AG09309 (cell line): ENCODE measurements at regions not wholly inside any gene's neighbourhood (a gene's known extent, or its start where the extent isn't known, plus 50 kb on each side); places are given as distances from the start of the nearest gene placed in this dataset.
"Not testable (repeated sequence)": the region's sequence is repeated elsewhere in the genome, so short reads cannot be mapped to it uniquely, and the experiment has no call there.

Source experiments
- DNase-seq: peaks from one replicate; pipeline ENCODE4 v3.0.0-alpha.2; 2010; ENCODE audit warnings: low read depth
- H3K4me3 ChIP-seq: 2 replicates; pipeline ENCODE4 v1.5.1; 2011; ENCODE audit warnings: mild to moderate bottlenecking, low read depth, low read length, moderate library complexity; ENCODE audit not compliant: control insufficient read depth
- TF ChIP-seq, protein P1 (sequence below): IDR thresholded peaks from 2 replicates; pipeline ENCODE4 v1.5.1; 2011; ENCODE audit warnings: mild to moderate bottlenecking, low read depth, low read length, inconsistent platforms; ENCODE audit not compliant: insufficient read depth, control insufficient read depth; ENCODE audit errors: missing control alignments

DNA sequence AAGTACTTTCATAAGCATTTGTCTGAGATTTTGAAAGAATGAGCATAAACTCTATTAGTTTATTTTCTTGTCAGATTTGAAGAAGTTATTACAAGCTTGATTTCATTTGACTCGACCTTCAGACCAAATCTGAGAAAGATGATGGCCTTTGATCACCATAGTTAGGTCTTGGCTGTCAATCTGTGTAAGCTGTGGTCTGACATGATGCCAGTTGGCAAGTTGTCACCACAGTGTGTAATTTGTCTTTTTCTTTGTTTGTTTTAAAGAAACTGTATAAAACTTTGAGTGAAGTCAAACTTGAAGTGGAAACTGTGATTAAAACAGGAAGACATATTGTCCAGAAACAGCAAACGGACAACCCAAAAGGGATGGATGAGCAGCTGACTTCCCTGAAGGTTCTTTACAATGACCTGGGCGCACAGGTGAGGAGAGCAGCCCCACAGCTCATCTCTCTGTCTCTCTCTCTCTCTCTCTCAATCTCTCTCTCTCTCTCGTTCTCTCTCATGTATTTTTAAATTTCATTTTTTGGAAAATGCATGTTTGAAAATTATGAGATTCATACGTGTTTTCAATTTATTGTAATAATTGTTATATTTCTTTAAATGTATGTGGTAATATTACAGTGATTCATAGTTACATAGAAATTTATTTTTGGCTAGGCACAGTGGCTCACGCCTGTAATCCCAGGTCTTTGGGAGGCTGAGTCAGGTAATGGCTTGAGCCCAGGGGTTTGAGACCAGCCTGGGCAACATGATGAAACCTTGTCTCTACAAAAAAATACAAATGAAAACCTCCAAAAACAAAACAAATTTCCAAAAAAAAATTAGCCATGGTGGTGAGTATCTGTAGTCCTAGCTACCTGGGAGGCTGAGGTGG lies 208.1 kb downstream of the UTRN start:
- TF ChIP-seq, protein P1, sequence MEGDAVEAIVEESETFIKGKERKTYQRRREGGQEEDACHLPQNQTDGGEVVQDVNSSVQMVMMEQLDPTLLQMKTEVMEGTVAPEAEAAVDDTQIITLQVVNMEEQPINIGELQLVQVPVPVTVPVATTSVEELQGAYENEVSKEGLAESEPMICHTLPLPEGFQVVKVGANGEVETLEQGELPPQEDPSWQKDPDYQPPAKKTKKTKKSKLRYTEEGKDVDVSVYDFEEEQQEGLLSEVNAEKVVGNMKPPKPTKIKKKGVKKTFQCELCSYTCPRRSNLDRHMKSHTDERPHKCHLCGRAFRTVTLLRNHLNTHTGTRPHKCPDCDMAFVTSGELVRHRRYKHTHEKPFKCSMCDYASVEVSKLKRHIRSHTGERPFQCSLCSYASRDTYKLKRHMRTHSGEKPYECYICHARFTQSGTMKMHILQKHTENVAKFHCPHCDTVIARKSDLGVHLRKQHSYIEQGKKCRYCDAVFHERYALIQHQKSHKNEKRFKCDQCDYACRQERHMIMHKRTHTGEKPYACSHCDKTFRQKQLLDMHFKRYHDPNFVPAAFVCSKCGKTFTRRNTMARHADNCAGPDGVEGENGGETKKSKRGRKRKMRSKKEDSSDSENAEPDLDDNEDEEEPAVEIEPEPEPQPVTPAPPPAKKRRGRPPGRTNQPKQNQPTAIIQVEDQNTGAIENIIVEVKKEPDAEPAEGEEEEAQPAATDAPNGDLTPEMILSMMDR = no peak
- DNase-seq = no peak
- no peak overlapping the region for H3K4me3 ChIP-seq

DNA sequence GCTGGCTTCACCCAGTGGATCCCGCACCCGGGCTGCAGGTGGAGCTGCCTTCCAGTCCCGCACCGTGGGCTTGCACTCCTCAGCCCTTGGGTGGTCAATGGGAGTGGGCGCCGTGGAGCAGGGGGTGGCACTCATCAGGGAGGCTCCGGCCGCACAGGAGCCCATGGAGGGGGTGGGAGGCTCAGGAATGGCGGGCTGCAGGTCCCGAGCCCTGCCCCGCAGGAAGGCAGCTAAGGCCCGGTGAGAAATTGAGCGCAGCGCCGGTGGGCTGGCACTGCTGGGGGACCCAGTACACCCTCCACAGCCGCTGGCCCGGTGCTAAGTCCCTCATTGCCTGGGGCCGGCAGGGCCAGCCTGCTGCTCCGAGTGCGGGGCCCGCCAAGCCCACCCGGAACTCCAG lies 209.9 kb downstream of the UTRN start:
- not testable (repeated sequence) for DNase-seq, H3K4me3 ChIP-seq

DNA sequence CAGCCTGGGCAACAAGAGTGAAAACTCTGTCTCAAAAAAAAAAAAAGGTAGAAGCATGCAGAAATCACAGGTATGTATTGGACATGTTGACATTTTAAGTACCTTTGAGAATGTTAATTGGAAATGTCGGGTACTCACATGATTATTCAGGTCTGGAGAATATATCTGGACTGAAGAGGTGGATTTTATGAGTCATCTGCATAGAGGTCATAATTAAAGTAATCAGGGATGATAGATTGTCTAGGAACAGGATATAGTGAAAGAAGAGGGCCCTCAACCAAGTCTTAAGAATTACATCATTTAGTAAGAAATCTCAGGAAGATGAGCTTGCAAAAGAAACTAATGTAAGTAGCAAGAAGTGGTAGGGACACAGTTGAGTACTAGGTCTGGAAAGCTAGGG lies 212.5 kb downstream of the UTRN start:
- TF ChIP-seq, protein P1 = no peak
- H3K4me3 ChIP-seq = no peak overlapping the region
- DNase-seq = no peak

DNA sequence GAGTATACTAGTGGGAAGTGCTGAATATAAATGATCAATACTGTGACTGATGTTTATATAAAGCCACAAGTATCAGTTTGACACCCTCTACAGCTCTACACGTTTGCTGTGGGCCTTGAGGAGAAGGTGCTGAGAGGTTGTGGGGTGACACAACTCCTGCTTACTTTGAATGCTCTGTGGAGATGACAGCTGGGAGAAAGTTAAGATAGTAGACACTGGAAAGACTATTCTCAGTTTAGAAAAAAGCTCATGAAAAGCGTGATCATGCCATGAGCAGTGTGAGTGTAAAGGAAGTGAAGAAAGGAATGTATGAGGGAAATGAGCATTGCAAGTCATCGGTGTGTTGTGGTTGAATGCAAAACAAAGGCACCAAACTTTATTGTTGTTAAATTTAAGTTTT lies 215.8 kb downstream of the UTRN start:
- DNase-seq = no peak
- TF ChIP-seq, protein P1 = no peak
- no peak overlapping the region for H3K4me3 ChIP-seq

DNA sequence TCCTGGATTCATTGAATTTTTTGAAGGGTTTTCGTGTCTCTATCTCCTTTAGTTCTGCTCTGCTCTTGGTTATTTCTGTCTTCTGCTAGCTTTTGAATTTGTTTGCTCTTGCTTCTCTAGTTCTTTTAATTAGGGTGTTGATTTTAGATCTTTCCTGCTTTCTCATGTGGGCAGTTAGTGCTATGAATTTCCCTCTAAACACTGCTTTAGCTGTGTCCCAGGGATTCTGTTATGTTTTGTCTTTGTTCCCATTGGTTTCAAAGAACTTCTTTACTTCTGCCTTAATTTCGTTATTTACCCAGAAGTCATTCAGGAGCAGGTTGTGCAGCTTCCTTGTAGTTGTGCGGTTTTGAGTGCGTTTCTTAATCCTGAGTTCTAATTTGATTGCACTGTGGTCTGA lies 220.1 kb downstream of the UTRN start:
- DNase-seq, H3K4me3 ChIP-seq: not testable (repeated sequence)

DNA sequence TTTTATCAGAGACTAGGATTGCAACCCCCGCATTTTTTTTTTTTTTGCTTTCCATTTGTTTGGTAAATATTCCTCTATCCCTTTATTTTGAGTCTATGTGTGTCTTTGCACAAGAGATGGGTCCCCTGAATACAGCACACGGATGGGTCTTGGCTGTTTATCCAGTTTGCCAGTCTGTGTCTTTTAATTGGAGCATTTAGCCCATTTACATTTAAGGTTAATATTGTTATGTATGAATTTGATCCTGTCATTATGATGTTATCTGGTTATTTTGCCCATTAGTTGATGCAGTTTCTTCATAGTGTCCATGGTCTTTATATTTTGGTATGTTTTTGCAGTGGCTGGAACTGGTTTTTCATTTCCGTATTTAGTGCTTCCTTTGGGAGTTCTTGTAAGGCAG lies 220.9 kb downstream of the UTRN start:
- DNase-seq, H3K4me3 ChIP-seq: not testable (repeated sequence)

DNA sequence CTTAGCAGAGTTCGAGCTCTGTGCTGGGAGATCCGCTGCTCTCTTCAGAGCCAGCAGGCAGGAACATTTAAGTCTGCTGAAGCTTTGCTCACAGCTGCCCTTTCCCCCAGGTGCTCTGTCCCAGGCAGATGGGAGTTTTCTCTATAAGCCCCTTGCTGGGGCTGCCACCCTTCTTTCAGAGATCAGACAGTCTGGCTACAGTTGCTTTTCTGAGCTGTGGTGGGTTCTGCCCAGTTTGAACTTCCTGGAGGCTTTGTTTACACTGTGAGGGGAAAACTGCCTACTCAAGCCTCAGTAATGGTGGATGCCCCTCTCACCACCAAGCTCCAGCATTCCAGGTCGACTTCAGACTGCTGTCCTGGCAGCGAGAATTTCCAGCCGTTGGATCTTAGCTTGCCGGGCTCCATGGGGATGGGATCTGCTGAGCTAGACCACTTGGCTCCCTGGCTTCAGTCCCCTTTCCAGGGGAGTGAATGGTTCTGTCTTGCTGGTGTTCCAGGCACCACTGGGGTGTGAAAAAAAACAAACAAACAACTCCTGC lies 222.7 kb downstream of the UTRN start:
- DNase-seq, H3K4me3 ChIP-seq: not testable (repeated sequence)

DNA sequence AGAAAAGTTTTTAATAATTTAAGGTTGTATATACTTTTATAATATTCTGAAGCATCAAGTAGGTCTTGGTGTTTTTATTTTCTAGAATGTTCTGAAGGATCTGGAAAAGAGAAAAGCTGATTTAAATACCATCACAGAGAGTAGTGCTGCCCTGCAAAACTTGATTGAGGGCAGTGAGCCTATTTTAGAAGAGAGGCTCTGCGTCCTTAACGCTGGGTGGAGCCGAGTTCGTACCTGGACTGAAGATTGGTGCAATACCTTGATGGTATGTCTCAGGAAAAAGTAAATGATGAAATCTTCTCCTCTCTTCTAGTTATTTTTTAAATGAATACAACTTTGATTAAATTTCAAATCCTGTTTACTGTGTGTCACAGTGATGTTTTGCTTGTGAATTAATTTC lies 225.7 kb downstream of the UTRN start:
- DNase-seq = no peak
- no peak overlapping the region for H3K4me3 ChIP-seq
- TF ChIP-seq, protein P1 = no peak

DNA sequence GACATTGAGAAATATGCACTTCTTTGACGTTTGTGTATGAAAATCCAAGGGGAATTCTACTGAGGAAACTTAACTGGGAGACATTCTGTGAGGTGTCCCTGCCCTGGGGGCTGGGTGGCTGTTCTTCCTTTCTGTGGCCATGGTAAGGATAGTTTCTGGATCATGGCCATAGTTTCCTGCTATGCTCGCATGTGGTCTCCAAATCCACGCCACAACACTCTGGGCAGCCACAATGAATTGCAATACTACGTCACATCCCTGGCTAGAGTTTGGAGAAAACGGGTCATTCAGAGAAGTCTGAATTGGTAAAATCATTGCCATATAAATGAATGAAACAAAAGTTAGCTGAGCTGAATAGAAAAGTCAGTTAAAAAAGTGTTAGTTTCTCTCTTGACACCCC lies 230.6 kb downstream of the UTRN start:
- no peak for DNase-seq
- TF ChIP-seq, protein P1 = no peak
- H3K4me3 ChIP-seq = no peak overlapping the region
